ENCODE measurements at regions not wholly inside any gene's neighbourhood (a gene's known extent, or its start where the extent isn't known, plus 50 kb on each side); places are given as distances from the start of the nearest gene placed in this dataset.
"Not testable (repeated sequence)": the region's sequence is repeated elsewhere in the genome, so short reads cannot be mapped to it uniquely, and the experiment has no call there.

- DNase-seq (ENCODE audit: low spot score in 2 of 2), result no peak
- no peak for FAIRE-seq
These were observed 468.3 kb downstream of the EIPR1 start for GRCh38 chr2:2909086-2910035.

GRCh38 chr2:2906091-2906490 is 471.5 kb downstream of the EIPR1 start:
- FAIRE-seq, result no peak

DNA sequence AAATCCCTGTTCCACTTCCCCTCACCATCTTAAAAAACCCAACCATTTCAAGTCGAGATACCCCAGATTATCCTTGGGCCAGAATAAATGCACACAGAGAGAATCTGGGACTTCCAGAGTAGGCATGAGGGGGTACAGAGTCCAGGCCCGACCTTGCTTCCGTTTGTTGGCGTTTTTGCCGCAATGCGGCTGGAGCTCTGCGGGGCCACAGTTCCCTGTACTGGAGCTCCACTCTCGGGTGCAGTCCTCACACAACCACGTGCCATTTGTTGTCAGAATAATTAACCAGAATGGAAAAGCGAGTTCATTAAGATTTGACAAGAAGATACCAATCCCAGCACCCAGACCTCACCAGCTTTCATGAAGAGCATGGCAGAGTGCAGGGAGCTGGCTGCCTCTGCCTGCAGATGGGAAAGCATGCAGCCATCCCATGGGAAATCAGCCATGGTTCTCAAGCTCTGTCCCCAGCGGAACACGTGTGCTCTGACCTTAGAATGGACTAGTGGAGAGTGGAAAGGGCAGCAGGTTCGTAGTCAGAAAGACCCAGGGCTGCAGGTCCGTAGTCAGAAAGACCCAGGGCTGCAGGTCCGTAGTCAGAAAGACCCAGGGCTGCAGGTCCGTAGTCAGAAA is 472.8 kb downstream of the EIPR1 start:
- FAIRE-seq (no peak), DNase-seq (ENCODE audit: low spot score in 2 of 2) (no peak)

More at GRCh38 chr2:2906091-2906490, 471.5 kb downstream of the EIPR1 start:
- DNase-seq (ENCODE audit: low spot score in 2 of 2), result no peak

- DNase-seq (ENCODE audit: low spot score in 2 of 2) (no peak), FAIRE-seq (no peak)
These were observed 474.9 kb downstream of the EIPR1 start for GRCh38 chr2:2902547-2903281.

GRCh38 chr2:2901384-2902345 is 476.0 kb downstream of the EIPR1 start:
- DNase-seq (ENCODE audit: low spot score in 2 of 2), result no peak

DNA sequence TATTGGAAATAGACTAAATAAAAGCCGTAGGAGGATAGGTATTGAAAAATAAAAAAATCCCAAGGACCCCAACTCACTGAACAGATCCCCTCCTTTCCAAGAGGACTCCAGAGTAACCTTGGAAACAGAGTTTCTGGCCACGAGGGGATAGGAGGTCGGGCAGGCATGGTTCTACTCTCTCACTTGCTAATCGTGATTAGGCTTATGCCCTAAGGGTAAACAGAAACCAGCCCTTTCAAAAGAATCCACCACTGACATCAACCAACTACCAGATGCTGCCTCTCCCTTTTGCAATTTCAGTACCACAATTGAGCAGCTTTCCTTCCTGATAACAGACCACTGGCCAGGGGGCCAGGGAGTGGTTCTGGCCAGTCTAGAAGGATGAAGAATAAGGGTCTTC is 477.8 kb downstream of the EIPR1 start:
- FAIRE-seq, result no peak

More at GRCh38 chr2:2901384-2902345, 476.0 kb downstream of the EIPR1 start:
- FAIRE-seq, result no peak

GRCh38 chr2:2898744-2899143 is 478.9 kb downstream of the EIPR1 start:
- no peak for DNase-seq (ENCODE audit: low spot score in 2 of 2)
- no peak for FAIRE-seq

More for the DNA sequence above, 477.8 kb downstream of the EIPR1 start:
- DNase-seq (ENCODE audit: low spot score in 2 of 2), result no peak

GRCh38 chr2:2896643-2897042 is 481.0 kb downstream of the EIPR1 start:
- DNase-seq (ENCODE audit: low spot score in 2 of 2) (no peak), FAIRE-seq (no peak)

DNA sequence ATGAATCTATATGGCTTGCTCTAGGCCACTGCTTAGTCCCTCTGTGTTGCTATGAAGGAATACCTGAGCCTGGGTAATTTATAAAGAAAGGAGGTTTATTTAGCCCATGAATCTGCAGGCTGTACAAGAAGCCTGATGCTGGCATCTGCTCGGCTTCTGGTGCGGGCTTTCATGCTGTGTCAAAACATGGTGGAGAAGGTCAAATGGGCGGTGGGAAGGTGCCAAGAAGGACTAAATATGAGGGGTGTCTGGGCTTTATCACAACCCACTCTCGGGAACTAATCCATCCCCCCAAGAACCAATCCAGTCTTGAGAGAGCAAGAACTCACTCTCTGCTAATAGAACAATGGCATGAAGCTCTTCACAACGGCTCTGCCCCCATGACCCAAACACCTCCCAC is 481.6 kb downstream of the EIPR1 start:
- FAIRE-seq (no peak), DNase-seq (ENCODE audit: low spot score in 2 of 2) (no peak)

GRCh38 chr2:2894011-2894410 is 483.6 kb downstream of the EIPR1 start:
- not testable (repeated sequence) for DNase-seq (ENCODE audit: low spot score in 2 of 2); FAIRE-seq

DNA sequence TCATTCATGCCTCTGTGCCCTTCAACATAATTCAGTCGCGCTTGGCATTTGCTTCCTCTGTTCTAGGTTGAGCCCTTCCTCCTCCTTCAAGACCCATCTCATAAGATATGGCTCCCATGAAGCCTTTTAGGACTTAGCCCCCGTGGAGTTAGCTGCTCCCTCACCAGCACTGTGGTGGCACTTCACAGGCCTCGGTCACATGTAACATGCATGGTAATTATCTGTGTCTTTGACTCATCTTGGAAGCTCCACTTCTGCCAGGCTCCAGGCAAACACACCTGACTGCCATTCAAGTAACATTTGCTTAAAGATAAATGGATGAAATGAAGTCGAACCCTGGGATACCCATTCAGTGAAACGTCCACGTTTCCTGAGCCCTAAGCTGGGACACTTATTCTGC is 484.7 kb downstream of the EIPR1 start:
- FAIRE-seq (no peak), DNase-seq (ENCODE audit: low spot score in 2 of 2) (no peak)

DNA sequence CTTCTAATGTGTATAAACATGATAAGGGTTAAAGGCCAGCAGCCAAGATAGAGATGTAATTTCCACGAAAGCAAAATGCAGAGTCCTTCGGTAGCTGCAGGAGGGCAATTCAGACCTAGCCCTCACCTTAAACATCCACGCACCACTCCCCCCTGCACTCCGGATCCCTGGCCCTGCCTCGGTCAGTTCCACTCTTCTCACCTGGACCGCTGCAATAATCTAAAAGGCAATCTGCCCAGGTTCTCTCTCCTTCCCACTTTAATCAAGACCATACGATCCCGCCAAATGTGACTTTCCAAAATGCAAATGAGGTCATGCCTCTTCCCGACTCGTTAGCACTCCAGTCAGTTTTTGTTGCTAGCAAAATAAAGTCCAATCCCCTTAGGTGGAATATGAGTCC is 485.2 kb downstream of the EIPR1 start:
- DNase-seq (ENCODE audit: low spot score in 2 of 2), result no peak

GRCh38 chr2:2890901-2891300 is 486.7 kb downstream of the EIPR1 start:
- FAIRE-seq, result no peak
- DNase-seq (ENCODE audit: low spot score in 2 of 2), result no peak

More for the DNA sequence above, 485.2 kb downstream of the EIPR1 start:
- no peak for FAIRE-seq

GRCh38 chr2:2890246-2890645 is 487.4 kb downstream of the EIPR1 start:
- DNase-seq (ENCODE audit: low spot score in 2 of 2) (no peak), FAIRE-seq (no peak)

GRCh38 chr2:2889646-2890045 is 488.0 kb downstream of the EIPR1 start:
- DNase-seq (ENCODE audit: low spot score in 2 of 2) (no peak), FAIRE-seq (no peak)

DNA sequence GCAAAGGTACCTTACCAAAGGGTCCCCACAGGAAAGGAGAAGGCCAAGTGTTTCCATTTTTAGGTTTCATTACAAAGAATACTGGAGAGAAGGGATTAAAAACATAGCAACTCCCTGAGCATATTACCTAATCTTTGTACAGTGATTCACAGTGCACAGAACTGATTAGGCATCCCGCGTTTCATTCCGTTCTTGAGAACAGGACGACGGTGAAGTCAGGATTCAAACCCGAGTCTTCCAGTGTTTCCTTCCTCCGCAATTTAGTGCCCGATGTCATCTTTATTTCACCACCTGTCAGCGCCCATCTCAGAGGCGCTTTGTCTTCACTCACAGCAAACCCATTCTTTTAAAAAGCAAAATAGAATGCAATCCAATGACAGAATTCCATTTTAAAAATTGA is 488.5 kb downstream of the EIPR1 start:
- DNase-seq (ENCODE audit: low spot score in 2 of 2) (no peak), FAIRE-seq (no peak)

DNA sequence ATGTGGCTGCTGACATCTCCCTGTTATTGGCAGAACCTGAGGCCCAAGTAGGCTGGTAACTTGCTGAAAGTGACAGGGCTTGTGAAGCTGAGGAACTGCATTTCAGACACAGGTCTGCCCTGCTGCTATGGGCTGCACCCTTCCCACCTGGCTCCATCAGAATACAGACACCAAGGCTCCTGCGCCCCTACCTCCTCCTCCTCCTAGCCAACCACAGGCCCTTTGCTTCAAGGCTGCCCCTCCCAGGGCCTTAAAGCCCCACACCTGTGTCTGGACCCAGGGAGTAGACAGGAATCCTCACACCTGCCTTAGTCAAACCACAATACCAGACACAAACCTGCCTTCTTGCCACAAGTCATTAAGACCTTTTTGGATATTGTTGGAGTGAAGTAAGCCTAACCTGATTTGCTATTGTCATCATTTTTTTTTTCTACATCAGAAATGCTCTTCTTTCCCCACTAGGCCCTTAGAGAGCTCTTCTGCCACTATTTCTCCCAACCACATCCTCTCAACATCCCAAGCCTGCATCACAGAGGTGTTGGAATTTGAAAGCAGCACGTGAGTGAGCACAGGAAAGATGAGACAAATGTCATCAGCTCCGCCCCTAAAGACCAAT is 489.7 kb downstream of the EIPR1 start:
- DNase-seq (ENCODE audit: low spot score in 2 of 2) (no peak), FAIRE-seq (no peak)

DNA sequence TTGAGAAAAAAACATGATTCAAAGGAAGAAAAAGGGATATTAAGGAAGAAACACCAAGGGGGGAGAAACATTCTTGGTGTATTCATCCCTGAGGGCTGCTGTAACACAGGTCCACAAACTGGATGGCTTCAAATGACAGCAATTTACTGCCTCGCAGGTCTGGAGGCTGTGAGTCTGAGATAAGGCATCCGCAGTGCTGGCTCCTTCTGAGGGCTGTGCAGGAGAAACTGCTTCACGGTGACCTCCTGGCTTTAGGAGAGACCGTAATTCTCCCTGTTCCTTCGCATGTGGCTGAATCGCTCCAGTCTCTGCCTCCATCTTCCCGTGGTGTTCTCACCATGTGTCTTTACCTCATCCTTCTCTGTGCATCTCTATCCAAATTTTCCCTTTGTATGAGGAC is 490.7 kb downstream of the EIPR1 start:
- FAIRE-seq (no peak), DNase-seq (ENCODE audit: low spot score in 2 of 2) (no peak)

GRCh38 chr2:2881499-2881898 is 496.1 kb downstream of the EIPR1 start:
- FAIRE-seq (no peak), DNase-seq (ENCODE audit: low spot score in 2 of 2) (no peak)
